ENCODE measurements at regions not wholly inside any gene's neighbourhood (a gene's known extent, or its start where the extent isn't known, plus 50 kb on each side); places are given as distances from the start of the nearest gene placed in this dataset.

- DNase-seq (no peak), ATAC-seq (no peak)
- Histone ChIP-seq H3K36me3 (ENCODE audit: control insufficient read depth, insufficient read depth, low read length) (no peaks in the 10 kb centered on the region), H3K27ac (ENCODE audit: low read length) (no peak overlapping the region), H3K27me3 (ENCODE audit: control insufficient read depth, insufficient read depth, low read length) (no peaks in the 10 kb centered on the region), H3K4me3 (ENCODE audit: low read length) (no peak overlapping the region), H3K9me3 (ENCODE audit: control insufficient read depth, insufficient read depth, low read length) (no peaks in the 10 kb centered on the region), H3K4me1 (ENCODE audit: control insufficient read depth, insufficient read depth, low read length) (no peaks in the 10 kb centered on the region)
- Mint-ChIP-seq H3K9me3 (no peaks in the 10 kb centered on the region), H3K4me1 (no peaks in the 10 kb centered on the region), H3K27me3 (ENCODE audit: low read depth in 2 of 2) (peaks cover 16 to 19% of the 10 kb centered on the region in 2 donors), H3K36me3 (no peaks in the 10 kb centered on the region), H3K4me3 (no peak overlapping the region), H3K27ac (no peak overlapping the region)
- no peak for TF ChIP-seq CTCF (IDR thresholded peaks at IDR 0.05)
- intact Hi-C loops (cut with micrococcal nuclease) = loop anchor here (1.0 to 5.0 kb wide), 2 partner anchors 758 to 994 kb away; no protein-coding TSS in a partner anchor
- 96% methylated on average over 3 of the region's 4 CpGs for WGBS (ENCODE audit: insufficient coverage)
Observed at GRCh38 chr11:11786771-11787170, 55.0 kb upstream of the USP47 start.

- no peaks in the 10 kb centered on the region for H3K9me3 ChIP-seq (ENCODE audit: control insufficient read depth, insufficient read depth, low read length)
- ATAC-seq (no peak), DNase-seq (no peak)
- H3K4me3 Mint-ChIP-seq = no peak overlapping the region
- no peak overlapping the region for H3K27ac Mint-ChIP-seq
- no peaks in the 10 kb centered on the region for H3K36me3 ChIP-seq (ENCODE audit: control insufficient read depth, insufficient read depth, low read length)
- H3K4me1 ChIP-seq (ENCODE audit: control insufficient read depth, insufficient read depth, low read length) = no peaks in the 10 kb centered on the region
- H3K27me3 Mint-ChIP-seq (ENCODE audit: low read depth in 2 of 2) = peaks cover 19 to 21% of the 10 kb centered on the region in 2 donors
- no peak overlapping the region for H3K4me3 ChIP-seq (ENCODE audit: low read length)
- TF ChIP-seq CTCF (IDR thresholded peaks at IDR 0.05) = no peak
- H3K4me1 Mint-ChIP-seq = no peaks in the 10 kb centered on the region
- no peaks in the 10 kb centered on the region for H3K36me3 Mint-ChIP-seq
- intact Hi-C loops (cut with micrococcal nuclease) = loop anchor here (5.0 kb wide), 1 partner anchor 994 kb away; no protein-coding TSS in a partner anchor
- no peak overlapping the region for H3K27ac ChIP-seq (ENCODE audit: low read length)
- no peaks in the 10 kb centered on the region for H3K27me3 ChIP-seq (ENCODE audit: control insufficient read depth, insufficient read depth, low read length)
- H3K9me3 Mint-ChIP-seq = no peaks in the 10 kb centered on the region
- WGBS (ENCODE audit: insufficient coverage) = 65% methylated on average over 5 of the region's 5 CpGs
Observed at GRCh38 chr11:11786234-11786633, 55.5 kb upstream of the USP47 start.

- H3K9me3 ChIP-seq (ENCODE audit: control insufficient read depth, insufficient read depth, low read length) = no peaks in the 10 kb centered on the region
- no peak overlapping the region for H3K4me3 ChIP-seq (ENCODE audit: low read length)
- no peak overlapping the region for H3K4me3 Mint-ChIP-seq
- TF ChIP-seq CTCF (IDR thresholded peaks at IDR 0.05) = no peak
- no peak for ATAC-seq
- H3K9me3 Mint-ChIP-seq = no peaks in the 10 kb centered on the region
- H3K27me3 ChIP-seq (ENCODE audit: control insufficient read depth, insufficient read depth, low read length) = no peaks in the 10 kb centered on the region
- no peaks in the 10 kb centered on the region for H3K4me1 ChIP-seq (ENCODE audit: control insufficient read depth, insufficient read depth, low read length)
- no peak overlapping the region for H3K27ac Mint-ChIP-seq
- 84% methylated on average over 3 of the region's 3 CpGs for WGBS (ENCODE audit: insufficient coverage)
- no peaks in the 10 kb centered on the region for H3K4me1 Mint-ChIP-seq
- H3K36me3 ChIP-seq (ENCODE audit: control insufficient read depth, insufficient read depth, low read length) = no peaks in the 10 kb centered on the region
- no peak for DNase-seq
- no peak overlapping the region for H3K27ac ChIP-seq (ENCODE audit: low read length)
- peaks cover 21 to 38% of the 10 kb centered on the region in 2 donors for H3K27me3 Mint-ChIP-seq (ENCODE audit: low read depth in 2 of 2)
- intact Hi-C loops (cut with micrococcal nuclease) = no loop called here
- H3K36me3 Mint-ChIP-seq = no peaks in the 10 kb centered on the region
Observed at GRCh38 chr11:11782532-11783110, 59.2 kb upstream of the USP47 start.

- intact Hi-C loops (cut with micrococcal nuclease) = no loop called here
- no peaks in the 10 kb centered on the region for H3K36me3 Mint-ChIP-seq
- no peak overlapping the region for H3K27ac ChIP-seq (ENCODE audit: low read length)
Observed at GRCh38 chr11:11780858-11781257, 60.9 kb upstream of the USP47 start.

More at GRCh38 chr11:11780858-11781257, 60.9 kb upstream of the USP47 start:
- Histone ChIP-seq H3K4me1 (ENCODE audit: control insufficient read depth, insufficient read depth, low read length) (no peaks in the 10 kb centered on the region), H3K36me3 (ENCODE audit: control insufficient read depth, insufficient read depth, low read length) (no peaks in the 10 kb centered on the region), H3K4me3 (ENCODE audit: low read length) (no peak overlapping the region), H3K27me3 (ENCODE audit: control insufficient read depth, insufficient read depth, low read length) (no peaks in the 10 kb centered on the region), H3K9me3 (ENCODE audit: control insufficient read depth, insufficient read depth, low read length) (no peaks in the 10 kb centered on the region)
- H3K27ac Mint-ChIP-seq = no peak overlapping the region
- no peaks in the 10 kb centered on the region for H3K4me1 Mint-ChIP-seq
- no peak for TF ChIP-seq CTCF (IDR thresholded peaks at IDR 0.05)
- WGBS (ENCODE audit: insufficient coverage) = 90% methylated on average over 8 of the region's 8 CpGs
- no peak for ATAC-seq
- no peak overlapping the region for H3K4me3 Mint-ChIP-seq
- no peaks in the 10 kb centered on the region for H3K9me3 Mint-ChIP-seq
- H3K27me3 Mint-ChIP-seq (ENCODE audit: low read depth in 2 of 2) = peaks cover 22 to 45% of the 10 kb centered on the region in 2 donors
- DNase-seq = no peak

Measured in natural killer cell (primary cell).